Left ventricle myocardium superior (tissue), 1 donor: ENCODE measurements at regions not wholly inside any gene's neighbourhood (a gene's known extent, or its start where the extent isn't known, plus 50 kb on each side); places are given as distances from the start of the nearest gene placed in this dataset.
"Not testable (repeated sequence)": the region's sequence is repeated elsewhere in the genome, so short reads cannot be mapped to it uniquely, and the experiment has no call there.

Experiments used
- ATAC-seq: fragments of 200-7000 bp; cut with Tn5 transposase; one replicate; pipeline ENCODE4 v1.9.1; 2020; ENCODE audit warnings: mild to moderate bottlenecking, moderate library complexity
- DNase-seq: peaks from one replicate; pipeline ENCODE4 v3.0.0-alpha.2; 2020
- intact Hi-C: fragments of 100-400 bp; cut with micrococcal nuclease; formaldehyde crosslinking; loops from one replicate; pipeline ENCODE4 v1.11.0; 2022
- donor health status: DM: no; HTN: yes; CAD: no; lungs with severe emphysema.

- ATAC-seq (no peak), DNase-seq (no peak)
- intact Hi-C loops: no loop called here
Observed at GRCh38 chr5:101035425-101035824, 132.3 kb upstream of the ST8SIA4 start.

GRCh38 chr5:101024299-101024698, 121.2 kb upstream of the ST8SIA4 start:
- no peak for ATAC-seq
- intact Hi-C loops: no loop called here
- no peak for DNase-seq

- intact Hi-C loops: no loop called here
- ATAC-seq: no peak
Observed at GRCh38 chr5:101018299-101018698, 115.2 kb upstream of the ST8SIA4 start.

DNA sequence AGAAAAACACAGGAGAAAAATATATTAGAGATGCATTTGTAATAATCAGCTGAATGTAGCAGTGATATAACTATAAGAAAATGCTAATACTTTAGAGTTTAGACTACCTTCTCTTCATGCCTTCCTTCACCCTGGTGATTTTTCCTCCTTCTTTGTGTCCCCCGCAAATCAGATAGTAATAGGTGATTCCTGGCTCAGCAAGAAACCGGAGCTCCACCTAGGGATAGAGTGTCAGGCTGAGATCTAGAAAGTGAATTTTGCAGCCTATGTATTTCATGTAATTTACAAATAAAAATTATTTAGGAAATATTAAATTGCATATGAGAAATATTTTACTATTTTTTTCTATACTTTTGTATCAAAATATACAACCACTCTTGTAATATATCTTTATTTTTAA, 109.8 kb upstream of the ST8SIA4 start:
- intact Hi-C loops: no loop called here
- no peak for ATAC-seq
- no peak for DNase-seq

More at GRCh38 chr5:101018299-101018698, 115.2 kb upstream of the ST8SIA4 start:
- DNase-seq: no peak

DNA sequence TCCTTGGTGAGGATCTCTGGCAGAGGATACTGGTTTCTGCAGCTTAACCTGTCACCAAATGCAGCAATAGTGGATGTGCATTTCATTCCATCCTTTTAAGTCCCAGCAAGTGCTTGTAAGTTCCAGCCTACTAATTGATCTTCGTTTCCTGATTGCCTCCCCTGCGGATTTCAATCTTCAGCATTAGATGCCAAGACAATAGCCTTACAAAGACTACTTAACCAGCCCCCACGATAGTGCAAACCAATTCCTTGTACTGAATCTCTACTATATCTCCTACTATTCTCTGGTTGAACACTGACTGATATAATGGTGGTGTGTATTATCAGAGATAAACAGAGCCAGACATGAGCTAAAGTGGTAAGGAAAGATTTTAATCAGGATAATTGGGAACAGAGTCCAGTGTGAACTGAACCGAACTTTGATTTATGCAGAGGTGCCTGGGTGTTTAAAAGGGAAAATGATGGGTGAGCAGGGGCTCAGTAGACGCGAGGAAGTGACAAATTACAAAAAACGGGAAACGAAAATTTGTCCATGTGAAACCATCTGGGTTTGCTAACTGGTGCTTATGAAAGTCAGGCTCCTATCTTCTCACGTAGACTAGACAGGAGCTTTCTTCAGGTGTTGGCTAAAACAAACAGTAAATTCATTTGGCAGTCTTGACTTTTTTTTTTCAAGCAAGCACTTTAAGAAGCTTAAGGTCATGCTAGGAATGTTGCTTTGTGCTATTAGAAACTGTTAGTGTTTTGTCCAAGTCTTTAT, 106.9 kb upstream of the ST8SIA4 start:
- no peak for DNase-seq
- intact Hi-C loops: no loop called here
- ATAC-seq: no peak

- intact Hi-C loops: no loop called here
- DNase-seq (no peak), ATAC-seq (no peak)
Observed at GRCh38 chr5:100992354-100992753, 89.3 kb upstream of the ST8SIA4 start.

DNA sequence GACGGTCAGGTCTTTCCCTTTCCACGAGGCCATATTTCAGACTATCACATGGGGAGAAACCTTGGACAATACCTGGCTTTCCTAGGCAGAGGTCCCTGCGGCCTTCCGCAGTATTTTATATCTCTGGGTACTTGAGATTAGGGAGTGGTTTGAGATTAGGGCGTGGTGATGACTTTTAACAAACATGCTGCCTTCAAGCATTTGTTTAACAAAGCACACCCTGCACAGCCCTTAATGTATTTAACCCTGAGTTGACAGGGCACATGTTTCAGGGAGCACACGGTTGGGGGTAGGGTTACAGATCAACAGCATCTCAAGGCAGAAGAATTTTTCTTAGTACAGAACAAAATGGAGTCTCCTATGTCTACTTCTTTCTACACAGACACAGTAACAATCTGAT, 80.5 kb upstream of the ST8SIA4 start:
- ATAC-seq, intact Hi-C loops: not testable (repeated sequence)

DNA sequence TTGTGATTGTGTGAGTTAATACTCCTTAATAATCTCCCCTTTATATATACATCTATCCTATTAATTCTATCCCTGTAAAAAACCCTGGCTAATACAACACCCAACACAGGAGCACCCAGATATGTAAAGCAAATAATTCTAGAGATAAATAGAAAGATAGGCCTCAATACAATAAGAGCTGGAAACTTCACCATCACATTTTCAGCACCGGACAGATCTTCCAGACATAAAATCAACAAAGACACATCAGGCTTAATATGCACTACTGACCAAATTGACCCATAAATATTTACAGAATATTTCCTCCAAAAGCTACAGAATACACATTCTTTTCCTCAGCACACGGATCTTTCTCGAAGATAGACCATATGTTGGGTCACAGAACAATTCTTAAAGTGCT, 71.0 kb upstream of the ST8SIA4 start:
- intact Hi-C loops: no loop called here
- no peak for DNase-seq
- ATAC-seq: no peak

More for the DNA sequence above, 80.5 kb upstream of the ST8SIA4 start:
- not testable (repeated sequence) for DNase-seq

- DNase-seq: no peak
- intact Hi-C loops: no loop called here
- ATAC-seq: no peak
Observed at GRCh38 chr5:100970646-100971255, 67.7 kb upstream of the ST8SIA4 start.

GRCh38 chr5:100965291-100965690, 62.2 kb upstream of the ST8SIA4 start:
- ATAC-seq (no peak), DNase-seq (no peak)
- intact Hi-C loops: no loop called here
